ENCODE measurements at regions not wholly inside any gene's neighbourhood (a gene's known extent, or its start where the extent isn't known, plus 50 kb on each side); places are given as distances from the start of the nearest gene placed in this dataset.

GRCh38 chr5:2936413-2936812, 184.9 kb upstream of the IRX2 start:
- no peak for DNase-seq

- no peak for DNase-seq
Observed at GRCh38 chr5:2929779-2930178, 178.3 kb upstream of the IRX2 start.

DNA sequence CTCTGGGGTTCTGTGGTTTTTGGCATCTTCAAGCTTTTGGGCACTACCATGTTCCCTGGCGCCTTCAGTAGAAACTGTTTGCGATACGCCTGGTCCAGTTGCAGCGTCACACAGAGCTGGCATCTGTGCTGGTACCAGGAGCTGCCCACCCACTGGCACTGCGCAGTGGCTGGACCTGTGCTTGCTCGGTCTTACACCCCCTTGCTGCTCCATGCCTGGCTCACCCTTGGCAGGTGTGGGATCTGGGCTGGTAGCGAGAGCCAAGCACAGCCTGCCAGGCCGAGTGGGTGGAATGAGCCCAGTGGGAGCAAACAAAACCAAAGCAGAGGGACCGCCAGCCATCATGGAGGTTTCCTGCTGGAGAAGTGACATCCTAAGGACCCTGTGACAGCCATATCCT, 170.2 kb upstream of the IRX2 start:
- no peak for DNase-seq

- DNase-seq, result no peak
Observed at GRCh38 chr5:2921176-2921575, 169.7 kb upstream of the IRX2 start.

GRCh38 chr5:2920312-2920711, 168.8 kb upstream of the IRX2 start:
- DNase-seq, result no peak

DNA sequence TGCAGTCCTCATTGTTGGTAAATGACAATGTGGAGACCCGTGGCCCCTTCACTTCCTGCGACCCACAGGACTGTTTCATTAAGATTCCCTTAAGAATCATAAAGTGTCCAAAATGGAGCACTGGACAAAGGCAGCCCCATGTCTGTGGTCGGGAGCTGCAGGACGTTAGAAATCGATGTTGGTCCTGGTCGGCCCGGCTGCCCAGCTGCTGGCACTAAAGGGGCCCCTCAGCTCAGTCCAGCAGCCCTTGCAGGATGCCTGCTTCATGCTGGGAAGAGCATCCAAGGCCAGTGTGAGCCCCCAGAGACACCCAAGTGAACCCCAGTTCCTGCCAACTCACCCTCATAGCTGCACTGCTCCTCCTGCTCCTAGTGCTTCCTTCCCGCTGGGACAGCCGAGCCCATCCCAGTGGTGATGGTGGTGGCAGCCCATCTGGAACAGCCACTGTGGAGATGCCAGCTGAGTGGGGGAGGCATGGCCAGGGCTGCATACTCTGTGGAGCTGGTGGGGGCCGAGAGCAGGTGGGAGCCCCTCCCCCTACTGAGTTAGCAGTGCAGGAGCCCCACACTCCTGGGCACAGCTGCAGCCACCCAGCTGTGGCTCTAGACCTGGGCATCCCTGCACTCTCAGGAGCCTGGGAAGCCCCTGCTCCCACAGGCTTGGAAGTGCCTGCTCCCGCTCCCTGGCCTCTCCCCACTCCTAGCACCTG, 168.0 kb upstream of the IRX2 start:
- no peak for DNase-seq

DNA sequence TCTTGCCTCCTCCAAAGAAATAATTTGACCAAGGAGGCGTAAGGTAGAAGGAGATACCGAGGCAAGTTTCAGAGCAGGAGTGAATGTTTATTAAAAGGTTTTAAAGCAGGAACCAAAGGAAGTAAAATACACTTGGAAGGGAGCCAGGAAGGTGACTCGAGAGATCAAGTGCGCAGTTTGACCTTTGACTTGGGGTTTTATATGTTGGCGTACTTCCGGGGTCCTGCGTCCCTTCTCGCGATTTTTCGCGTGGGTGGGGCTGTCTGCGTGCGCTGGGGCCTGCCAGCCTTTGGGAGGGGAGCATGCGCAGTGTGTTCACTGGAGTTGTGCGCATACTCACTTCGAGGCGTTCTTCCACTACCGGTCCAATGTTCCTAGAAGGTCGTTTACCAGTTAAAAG, 166.0 kb upstream of the IRX2 start:
- no peak for DNase-seq

- no peak for DNase-seq
Observed at GRCh38 chr5:2917093-2917492, 165.6 kb upstream of the IRX2 start.

GRCh38 chr5:2916076-2916682, 164.7 kb upstream of the IRX2 start:
- no peak for DNase-seq

- DNase-seq, result no peak
Observed at GRCh38 chr5:2914981-2915484, 163.6 kb upstream of the IRX2 start.

GRCh38 chr5:2914022-2914661, 162.7 kb upstream of the IRX2 start:
- no peak for DNase-seq

GRCh38 chr5:2913281-2913680, 161.8 kb upstream of the IRX2 start:
- DNase-seq, result no peak

DNA sequence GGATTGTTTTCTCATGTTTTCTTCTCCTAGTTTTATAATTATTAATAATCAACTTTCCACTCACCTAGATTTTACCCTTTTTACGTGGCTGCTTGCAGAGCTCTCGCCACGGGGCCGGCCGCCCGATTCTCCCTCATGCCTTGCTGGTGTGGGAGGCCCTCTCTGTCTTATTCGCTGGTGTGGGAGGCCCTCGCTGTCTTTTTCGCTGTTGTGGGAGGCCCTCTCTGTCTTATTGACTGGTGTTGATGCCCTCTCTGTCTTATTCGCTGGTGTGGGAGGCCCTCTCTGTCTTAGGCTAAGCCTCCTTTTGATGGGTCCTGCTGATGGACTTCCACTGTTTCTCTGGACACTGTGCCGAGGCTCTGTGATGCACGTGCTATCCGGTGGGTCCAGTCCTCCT, 161.3 kb upstream of the IRX2 start:
- no peak for DNase-seq

DNA sequence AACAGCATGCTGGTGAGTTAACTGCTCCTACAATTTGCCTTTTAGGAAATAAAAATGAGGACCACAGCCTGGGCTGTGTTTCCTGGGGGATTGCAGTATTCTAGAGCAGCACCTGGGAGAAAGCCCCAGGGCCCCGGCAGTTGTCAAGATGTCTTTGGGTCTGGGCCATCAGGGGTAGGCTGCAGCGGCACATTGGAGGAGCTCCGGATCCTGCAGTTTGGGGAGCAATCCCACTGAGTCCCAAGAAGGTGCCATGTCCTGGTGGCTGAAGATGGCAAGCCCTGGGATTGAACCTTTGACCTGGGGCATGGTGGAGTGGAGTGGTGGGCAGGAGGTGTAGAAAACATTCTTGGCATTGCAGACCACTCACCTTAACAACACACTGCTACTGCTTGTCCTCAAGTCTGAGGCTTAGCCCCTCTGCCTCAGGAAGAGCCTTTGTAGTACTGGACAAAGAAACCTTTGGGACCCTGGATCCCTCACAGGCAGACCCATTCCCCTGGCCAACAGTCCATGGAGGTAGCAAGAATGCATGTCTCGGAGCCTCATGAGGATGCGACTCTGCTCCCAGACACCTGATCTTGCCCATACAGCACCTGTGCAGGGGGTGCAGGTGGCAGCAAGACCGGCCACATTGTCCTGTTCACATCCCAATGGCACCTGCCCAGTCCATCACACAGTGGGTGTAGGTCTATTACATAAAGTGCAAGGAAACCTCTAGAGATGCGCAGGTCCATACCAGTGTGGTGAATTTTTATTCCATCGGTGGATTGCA, 159.1 kb upstream of the IRX2 start:
- DNase-seq, result no peak

DNA sequence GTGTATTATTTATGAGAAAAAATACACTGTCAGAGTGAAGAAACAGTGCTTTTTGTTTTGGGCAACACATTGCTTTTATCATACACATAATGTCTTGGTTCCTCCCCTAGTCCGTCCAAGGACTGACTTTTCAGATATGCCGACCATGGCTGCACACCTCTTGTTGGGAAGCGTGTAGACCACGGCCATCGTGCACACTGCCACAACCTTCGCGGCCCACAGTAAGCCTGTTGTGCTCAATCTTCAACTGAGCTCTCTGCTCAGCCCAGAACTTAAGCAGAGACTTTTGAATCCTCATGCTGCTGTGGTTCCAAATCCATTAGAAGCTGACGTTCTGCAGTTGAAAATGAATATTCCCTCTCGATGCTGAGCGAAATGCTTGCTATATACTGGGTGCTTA, 157.6 kb upstream of the IRX2 start:
- DNase-seq, result no peak

DNA sequence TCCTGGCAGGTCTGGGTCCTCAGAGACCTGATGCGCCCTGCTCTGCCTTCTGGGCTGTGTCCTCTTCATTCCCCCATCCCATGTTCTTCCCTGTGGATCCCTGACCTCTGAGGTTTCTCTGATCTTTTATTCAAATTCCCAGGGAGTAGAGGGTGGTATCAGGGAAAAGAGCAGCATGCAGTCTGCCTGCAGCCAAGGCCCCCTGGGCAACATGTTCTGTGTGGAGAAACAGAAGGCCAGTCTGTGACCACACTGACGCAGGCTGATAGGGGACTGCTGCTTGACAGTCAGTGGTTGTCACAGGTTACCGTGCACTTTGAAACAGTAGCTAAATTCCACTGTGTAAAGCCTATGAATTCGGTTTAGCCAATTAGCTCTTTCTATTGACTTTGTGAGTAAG, 156.6 kb upstream of the IRX2 start:
- DNase-seq, result no peak

DNA sequence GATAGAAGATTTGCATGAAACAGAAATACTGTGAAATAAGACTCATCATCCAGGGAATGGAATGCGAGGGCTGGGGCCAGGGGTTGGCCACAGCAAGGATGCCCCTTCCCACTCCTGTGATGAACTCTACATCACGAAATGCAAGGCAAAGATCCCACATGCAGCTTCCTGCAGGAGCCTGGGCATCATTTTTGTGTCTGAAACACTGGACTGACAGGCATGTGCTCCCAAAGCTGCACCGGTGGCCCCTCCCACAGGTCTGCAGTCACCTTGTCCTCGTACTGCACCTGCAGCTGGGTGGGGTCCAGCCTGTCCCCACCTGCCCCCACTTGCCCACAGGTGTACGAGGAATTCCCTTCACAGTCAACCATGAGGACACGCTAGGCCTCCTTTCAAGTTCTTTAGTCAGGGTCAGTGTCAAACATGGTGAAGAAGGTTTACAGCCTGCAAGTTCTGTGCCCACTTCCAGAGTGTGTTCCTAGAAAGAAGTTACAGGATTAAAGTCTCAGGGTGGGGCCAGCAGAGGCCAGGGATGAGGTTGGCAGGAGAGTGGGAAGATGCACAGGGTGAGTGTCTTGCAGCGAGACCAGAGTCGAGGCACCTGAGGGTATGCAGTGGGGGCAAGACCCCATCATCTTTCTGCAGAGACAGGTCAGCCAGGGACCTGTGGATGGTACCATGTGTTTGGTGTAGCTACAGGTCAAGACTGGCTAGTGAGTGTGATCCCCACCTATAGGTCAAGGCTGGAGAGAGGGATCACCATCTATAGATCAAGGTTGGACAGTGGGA, 155.0 kb upstream of the IRX2 start:
- DNase-seq, result no peak

DNA sequence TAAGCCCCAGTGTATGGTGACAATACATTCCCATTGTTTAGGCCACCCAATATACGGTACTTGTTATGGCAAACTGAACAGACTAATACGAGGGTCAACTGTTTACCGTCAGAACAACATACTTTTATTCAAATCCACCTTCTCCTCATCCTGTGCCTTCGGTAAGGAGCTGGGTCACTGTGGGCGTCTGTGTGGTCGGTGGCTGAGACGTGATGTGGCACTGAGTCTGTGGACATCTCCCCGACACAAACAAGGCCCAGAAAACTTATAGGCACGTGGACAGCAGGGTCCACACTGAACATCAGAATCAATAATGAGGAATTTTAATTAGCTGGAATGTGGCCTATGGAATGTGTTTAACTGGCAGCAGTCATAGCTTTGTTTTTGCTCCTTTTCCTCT, 154.3 kb upstream of the IRX2 start:
- DNase-seq, result no peak

- DNase-seq, result no peak
Observed at GRCh38 chr5:2904956-2905355, 153.5 kb upstream of the IRX2 start.

GRCh38 chr5:2904399-2904798, 152.9 kb upstream of the IRX2 start:
- no peak for DNase-seq

GRCh38 chr5:2903451-2904395, 152.2 kb upstream of the IRX2 start:
- DNase-seq, result no peak
